Left lung (tissue), 4 donors: ENCODE measurements at regions not wholly inside any gene's neighbourhood (a gene's known extent, or its start where the extent isn't known, plus 50 kb on each side); places are given as distances from the start of the nearest gene placed in this dataset.

ENCODE experiments used
- ATAC-seq: fragments of 200-7000 bp; cut with Tn5 transposase; one replicate; pipeline ENCODE4 v1.9.1; 2020; ENCODE audit warnings: moderate library complexity
- DNase-seq, 4 donors: peaks; one replicate each; pipeline ENCODE4 v3.0.0-alpha.2; 2013 to 2020
- H3K27ac ChIP-seq, 2 donors: fragments of 200-600 bp; sonication (generic) in 1 of 2; one replicate each; pipeline versions ENCODE4 v1.5.0 to v1.8.0; 2020 to 2021
- H3K27me3 ChIP-seq, 2 donors: fragments of 200-600 bp; sonication (generic) in 1 of 2; one replicate each; pipeline versions ENCODE4 v1.5.0 to v1.8.0; 2020 to 2021
- H3K36me3 ChIP-seq, 2 donors: fragments of 200-600 bp; sonication (generic) in 1 of 2; one replicate each; pipeline versions ENCODE4 v1.5.0 to v1.8.0; 2020 to 2021
- H3K4me1 ChIP-seq, 2 donors: fragments of 200-600 bp; one replicate each; pipeline ENCODE4 v1.8.0; 2021
- H3K4me3 ChIP-seq, 2 donors: fragments of 200-600 bp; sonication (generic) in 1 of 2; one replicate each; pipeline versions ENCODE4 v1.5.0 to v1.8.0; 2020 to 2021; ENCODE audit warnings: mild to moderate bottlenecking in 1 of 2
- H3K9me3 ChIP-seq, 2 donors: fragments of 200-600 bp; sonication (generic) in 1 of 2; one replicate each; pipeline versions ENCODE4 v1.5.0 to v1.8.0; 2020 to 2021
- intact Hi-C, 2 donors: fragments of 100-400 bp; cut with DNase I; formaldehyde crosslinking; loops; one replicate each; pipeline versions ENCODE4 v1.11.2 to v1.14.2; 2022
- TF ChIP-seq, protein P1 (sequence below), 2 donors: fragments of 200-600 bp; sonication (generic) in 1 of 2; IDR thresholded peaks; one replicate each; pipeline versions ENCODE4 v1.5.0 to v1.8.0; 2021; ENCODE audit warnings: antibody characterized with exemption in 2 of 2
- donor health status: DM: no; HTN: yes; CAD: no.
- donor health status: DM: no; HTN: no; CAD: no.

DNA sequence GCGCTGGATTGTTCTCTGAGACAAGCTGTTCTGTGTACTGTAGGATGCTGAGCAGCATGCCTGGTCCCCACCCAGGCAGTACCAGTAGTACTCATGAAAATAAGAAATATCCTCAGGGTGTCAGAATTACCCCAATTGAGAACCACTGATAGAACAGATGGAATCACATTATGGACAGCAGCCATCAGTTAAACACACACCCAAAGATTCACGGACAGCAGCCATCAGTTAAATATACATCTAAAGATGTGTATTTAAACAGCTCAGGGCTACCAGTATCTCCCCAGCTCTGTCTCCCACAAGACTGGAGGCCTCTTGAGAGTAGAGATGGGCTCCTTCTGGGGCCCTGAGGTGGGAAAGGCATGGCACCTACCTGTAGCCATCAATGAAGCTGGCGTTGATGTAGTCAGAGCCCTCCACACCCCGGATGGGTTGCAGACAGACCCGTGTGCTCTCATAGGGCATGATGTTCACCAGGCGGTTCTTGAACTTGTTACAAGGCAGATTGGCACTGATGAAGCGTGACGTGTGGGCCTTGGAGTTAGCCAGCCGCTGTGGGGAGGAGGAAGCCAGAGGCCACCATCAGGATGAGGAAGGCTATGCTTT lies 129.3 kb downstream of the PTPRS start:
- ATAC-seq, result no peak
- Histone ChIP-seq H3K4me3 (no peak overlapping the region), H3K36me3 (peaks cover 0 to 58% of the 10 kb centered on the region in 2 donors), H3K4me1 (no peaks in the 10 kb centered on the region), H3K27me3 (no peaks in the 10 kb centered on the region), H3K9me3 (no peaks in the 10 kb centered on the region), H3K27ac (no peak overlapping the region)
- intact Hi-C loops, result no loop called here
- no peak for DNase-seq
- TF ChIP-seq, protein P1, sequence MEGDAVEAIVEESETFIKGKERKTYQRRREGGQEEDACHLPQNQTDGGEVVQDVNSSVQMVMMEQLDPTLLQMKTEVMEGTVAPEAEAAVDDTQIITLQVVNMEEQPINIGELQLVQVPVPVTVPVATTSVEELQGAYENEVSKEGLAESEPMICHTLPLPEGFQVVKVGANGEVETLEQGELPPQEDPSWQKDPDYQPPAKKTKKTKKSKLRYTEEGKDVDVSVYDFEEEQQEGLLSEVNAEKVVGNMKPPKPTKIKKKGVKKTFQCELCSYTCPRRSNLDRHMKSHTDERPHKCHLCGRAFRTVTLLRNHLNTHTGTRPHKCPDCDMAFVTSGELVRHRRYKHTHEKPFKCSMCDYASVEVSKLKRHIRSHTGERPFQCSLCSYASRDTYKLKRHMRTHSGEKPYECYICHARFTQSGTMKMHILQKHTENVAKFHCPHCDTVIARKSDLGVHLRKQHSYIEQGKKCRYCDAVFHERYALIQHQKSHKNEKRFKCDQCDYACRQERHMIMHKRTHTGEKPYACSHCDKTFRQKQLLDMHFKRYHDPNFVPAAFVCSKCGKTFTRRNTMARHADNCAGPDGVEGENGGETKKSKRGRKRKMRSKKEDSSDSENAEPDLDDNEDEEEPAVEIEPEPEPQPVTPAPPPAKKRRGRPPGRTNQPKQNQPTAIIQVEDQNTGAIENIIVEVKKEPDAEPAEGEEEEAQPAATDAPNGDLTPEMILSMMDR (IDR thresholded peaks at IDR 0.05), result no peak

DNA sequence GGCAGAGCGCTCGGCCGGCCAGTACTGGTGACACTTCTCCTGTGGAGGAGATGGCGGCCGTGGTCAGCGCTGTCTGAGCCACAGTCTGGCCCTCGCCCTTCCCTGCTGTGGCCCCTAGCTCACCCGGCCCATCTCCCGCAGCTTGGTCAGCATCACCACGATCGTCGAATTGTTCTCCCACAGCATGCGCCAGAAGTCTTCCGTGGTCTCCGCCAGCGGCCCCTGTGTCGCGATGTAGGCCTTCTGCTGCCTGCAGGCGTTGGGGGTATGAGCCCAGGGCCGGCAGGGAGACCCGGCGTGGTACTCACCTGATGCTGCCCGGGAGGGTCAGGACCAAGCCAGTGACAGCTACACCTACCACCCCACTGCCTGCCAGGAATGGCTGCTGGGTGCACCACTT lies 130.1 kb downstream of the PTPRS start:
- H3K27ac ChIP-seq, result no peak overlapping the region
- intact Hi-C loops, result no loop called here
- TF ChIP-seq, protein P1 (IDR thresholded peaks at IDR 0.05), result no peak
- no peaks in the 10 kb centered on the region for H3K4me1 ChIP-seq
- H3K9me3 ChIP-seq, result no peaks in the 10 kb centered on the region
- peaks cover 0 to 58% of the 10 kb centered on the region in 2 donors for H3K36me3 ChIP-seq
- DNase-seq, result no peak
- H3K4me3 ChIP-seq, result no peak overlapping the region
- no peak for ATAC-seq
- no peaks in the 10 kb centered on the region for H3K27me3 ChIP-seq

DNA sequence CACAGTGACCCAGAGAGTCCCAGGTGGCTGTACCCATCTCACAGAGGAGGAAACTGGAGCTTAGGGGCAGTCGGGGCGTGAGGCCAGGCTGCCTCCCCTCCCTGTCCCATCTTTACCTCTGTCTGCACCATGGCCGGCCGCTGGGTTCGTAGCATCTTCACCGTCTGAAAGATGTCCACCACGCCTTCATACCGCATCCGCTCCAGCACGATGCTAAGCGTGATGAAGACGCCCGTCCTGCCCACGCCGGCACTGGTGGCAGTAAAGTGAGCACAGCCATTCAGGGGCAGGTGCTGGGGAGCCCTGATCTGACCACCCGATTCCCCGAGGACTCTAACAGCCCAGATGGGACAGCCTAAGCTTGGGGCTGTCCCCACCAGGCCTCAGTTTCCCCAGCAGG lies 132.8 kb downstream of the PTPRS start:
- intact Hi-C loops, result no loop called here
- Histone ChIP-seq H3K4me1 (no peaks in the 10 kb centered on the region), H3K4me3 (no peak overlapping the region), H3K9me3 (peaks cover 0 to 8% of the 10 kb centered on the region in 2 donors), H3K27me3 (no peaks in the 10 kb centered on the region), H3K36me3 (peaks cover 0 to 36% of the 10 kb centered on the region in 2 donors), H3K27ac (no peak overlapping the region)
- ATAC-seq, result no peak
- TF ChIP-seq, protein P1 (IDR thresholded peaks at IDR 0.05), result no peak
- DNase-seq, result no peak

DNA sequence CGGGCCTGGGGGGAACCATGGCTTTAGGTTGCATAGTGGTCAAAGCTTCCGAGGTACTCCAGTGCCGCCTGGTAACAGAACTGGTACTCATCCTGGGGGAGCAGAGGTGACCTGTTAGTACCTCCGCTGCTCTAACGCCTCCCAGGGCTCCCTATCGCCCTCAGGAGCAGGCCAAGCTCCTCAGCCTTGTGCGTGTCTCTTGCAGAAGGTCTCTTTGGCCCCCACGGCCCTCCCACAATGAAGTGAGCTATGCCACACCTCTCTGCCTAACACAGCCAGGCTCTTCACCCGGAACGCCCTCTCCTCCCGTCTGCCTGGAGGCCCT lies 133.9 kb downstream of the PTPRS start:
- DNase-seq (no peak), ATAC-seq (no peak)
- intact Hi-C loops, result no loop called here
- TF ChIP-seq, protein P1 (IDR thresholded peaks at IDR 0.05), result no peak
- Histone ChIP-seq H3K4me1 (no peaks in the 10 kb centered on the region), H3K4me3 (no peak overlapping the region), H3K27ac (no peak overlapping the region), H3K27me3 (no peaks in the 10 kb centered on the region), H3K36me3 (peaks cover 0 to 30% of the 10 kb centered on the region in 2 donors), H3K9me3 (peaks cover 0 to 17% of the 10 kb centered on the region in 2 donors)

DNA sequence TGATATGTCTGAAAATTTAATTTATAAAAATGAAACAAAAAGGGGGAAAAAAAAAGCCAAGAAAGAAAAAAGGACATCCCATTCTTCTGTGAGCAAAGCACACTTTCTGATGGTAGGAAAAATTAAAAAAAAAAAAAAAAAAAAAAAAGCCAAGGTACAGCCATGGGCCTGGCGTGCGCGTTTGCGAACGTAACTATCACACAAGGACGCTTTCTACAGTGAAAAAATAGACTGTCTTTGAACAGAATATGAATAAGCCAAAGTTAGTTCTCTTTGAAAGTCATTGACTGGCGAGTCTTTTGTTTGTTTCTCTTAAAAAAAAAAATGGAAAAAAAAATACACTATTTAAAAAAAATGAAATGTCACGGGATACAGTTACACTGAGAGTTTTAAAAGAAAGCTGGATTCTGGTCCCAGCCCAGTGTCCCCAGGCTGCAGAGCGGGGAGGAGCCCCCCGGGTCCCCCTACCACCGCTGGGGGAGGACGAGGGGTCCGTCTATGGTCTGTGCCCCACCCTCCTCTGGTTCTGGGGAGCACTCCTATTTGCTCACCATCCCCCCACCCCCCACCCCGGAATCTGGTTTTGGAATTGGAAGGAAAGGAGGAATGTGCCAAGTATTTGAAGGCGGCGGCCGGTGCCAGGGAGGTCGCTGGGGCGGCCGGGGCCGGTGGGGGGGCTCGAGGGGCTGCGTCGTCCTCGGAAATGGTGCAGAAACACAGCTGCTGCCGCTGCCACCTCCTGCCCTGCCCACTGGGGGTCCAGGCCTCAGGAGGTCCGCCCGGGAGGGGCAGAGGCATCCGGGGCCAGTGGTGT lies 134.5 kb downstream of the PTPRS start:
- TF ChIP-seq, protein P1 (IDR thresholded peaks at IDR 0.05), result no peak
- no peak overlapping the region for H3K27ac ChIP-seq
- ATAC-seq (no peak), DNase-seq (no peak)
- H3K36me3 ChIP-seq, result peaks cover 0 to 25% of the 10 kb centered on the region in 2 donors
- H3K27me3 ChIP-seq, result no peaks in the 10 kb centered on the region
- no peaks in the 10 kb centered on the region for H3K4me1 ChIP-seq
- intact Hi-C loops, result no loop called here
- no peak overlapping the region for H3K4me3 ChIP-seq
- H3K9me3 ChIP-seq, result peaks cover 0 to 23% of the 10 kb centered on the region in 2 donors
